HEK293T (cell line): ENCODE measurements at regions not wholly inside any gene's neighbourhood (a gene's known extent, or its start where the extent isn't known, plus 50 kb on each side); places are given as distances from the start of the nearest gene placed in this dataset.

Source experiments
- CTCF ChIA-PET: fragments of 350-600 bp; formaldehyde crosslinking; extraction: SDS; loops from one replicate; lab custom pipeline; 2021; ENCODE audit warnings: antibody characterized with exemption, inconsistent platforms; lab: Yijun Ruan, JAX
- POLR2A ChIA-PET: fragments of 350-600 bp; formaldehyde crosslinking; extraction: SDS; loops from one replicate; lab custom pipeline; 2020; ENCODE audit warnings: antibody characterized with exemption, inconsistent platforms; lab: Yijun Ruan, JAX
- DNase-seq: peaks from one replicate; pipeline ENCODE4 v3.0.0; 2012; ENCODE audit warnings: mixed read lengths; ENCODE audit errors: extremely low spot score
- ARNT ChIP-seq: fragments of 450-650 bp; IDR thresholded peaks from 2 replicates; pipeline ENCODE4 v1.6.1; 2017; ENCODE audit warnings: mild to moderate bottlenecking
- BHLHE40 ChIP-seq: fragments of 450-650 bp; IDR thresholded peaks from 2 replicates; pipeline ENCODE4 v1.6.1; 2016; ENCODE audit warnings: mild to moderate bottlenecking, moderate library complexity, borderline replicate concordance
- CTBP1 ChIP-seq: fragments of 450-650 bp; IDR thresholded peaks from 2 replicates; pipeline ENCODE4 v1.6.1; 2016; ENCODE audit warnings: borderline replicate concordance
- ELF4 ChIP-seq: fragments of 450-650 bp; IDR thresholded peaks from 2 replicates; pipeline ENCODE4 v1.6.1; 2017; ENCODE audit warnings: antibody characterized with exemption
- FOXA1 ChIP-seq: fragments of 450-650 bp; IDR thresholded peaks from 2 replicates; pipeline ENCODE4 v1.6.1; 2016; ENCODE audit warnings: mild to moderate bottlenecking
- FOXK2 ChIP-seq: fragments of 450-650 bp; IDR thresholded peaks from 2 replicates; pipeline ENCODE4 v1.6.1; 2016; ENCODE audit warnings: mild to moderate bottlenecking
- FOXM1 ChIP-seq: fragments of 450-650 bp; IDR thresholded peaks from 2 replicates; pipeline ENCODE4 v1.6.1; 2017; ENCODE audit warnings: mild to moderate bottlenecking, borderline replicate concordance
- HDGF ChIP-seq: fragments of 450-650 bp; IDR thresholded peaks from 2 replicates; pipeline ENCODE4 v1.6.1; 2017; ENCODE audit warnings: antibody characterized with exemption, borderline replicate concordance
- L3MBTL2 ChIP-seq: fragments of 450-650 bp; conservative IDR thresholded peaks from 2 replicates; pipeline ENCODE4 v1.6.1; 2016; ENCODE audit warnings: mild to moderate bottlenecking
- LEF1 ChIP-seq: fragments of 450-650 bp; IDR thresholded peaks from 2 replicates; pipeline ENCODE4 v1.6.1; 2017; ENCODE audit warnings: mild to moderate bottlenecking, borderline replicate concordance
- NFRKB ChIP-seq: fragments of 450-650 bp; IDR thresholded peaks from 2 replicates; pipeline ENCODE4 v1.6.1; 2016; ENCODE audit warnings: mild to moderate bottlenecking, moderate library complexity
- SP1 ChIP-seq: fragments of 450-650 bp; IDR thresholded peaks from 2 replicates; pipeline ENCODE4 v1.6.1; 2017
- SUZ12 ChIP-seq: fragments of 450-650 bp; IDR thresholded peaks from 2 replicates; pipeline ENCODE4 v1.6.1; 2016; ENCODE audit warnings: mild to moderate bottlenecking
- TARDBP ChIP-seq: fragments of 450-650 bp; IDR thresholded peaks from 2 replicates; pipeline ENCODE4 v1.6.1; 2016
- ZNF384 ChIP-seq: fragments of 450-650 bp; IDR thresholded peaks from 2 replicates; pipeline ENCODE4 v1.6.1; 2016
- TF ChIP-seq, protein P1 (sequence below): fragments of 450-650 bp; IDR thresholded peaks from 2 replicates; pipeline ENCODE4 v1.6.1; 2016

DNA sequence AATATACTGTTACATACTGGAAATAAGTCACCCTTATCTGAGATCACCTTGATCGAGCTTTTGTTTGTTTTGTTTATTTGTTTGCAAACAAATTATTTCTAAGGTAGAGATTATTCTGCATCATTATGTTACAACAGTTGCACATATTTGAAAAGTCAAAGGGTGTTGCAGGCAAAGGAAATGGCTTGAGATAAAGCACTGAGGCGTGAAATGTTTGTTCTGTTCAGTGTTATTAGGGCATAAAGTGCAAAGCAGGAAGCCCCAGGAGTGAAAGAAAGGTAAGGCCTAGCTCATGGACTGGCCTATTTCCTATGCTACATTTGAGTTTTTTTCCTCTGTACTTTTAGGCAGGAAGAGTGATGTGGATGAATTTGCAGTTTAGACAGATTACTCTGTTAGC is 1815.6 kb upstream of the LRRTM1 start:
- POLR2A ChIA-PET, result no interaction called here
- CTCF ChIA-PET, result no interaction called here
- TF ChIP-seq L3MBTL2 (no peak), FOXM1 (no peak), ZNF384 (no peak), SP1 (no peak), ARNT (no peak), HDGF (no peak), FOXA1 (no peak), SUZ12 (no peak), LEF1 (no peak), TARDBP (no peak), ELF4 (no peak), BHLHE40 (no peak), NFRKB (no peak)
- no peak for DNase-seq

DNA sequence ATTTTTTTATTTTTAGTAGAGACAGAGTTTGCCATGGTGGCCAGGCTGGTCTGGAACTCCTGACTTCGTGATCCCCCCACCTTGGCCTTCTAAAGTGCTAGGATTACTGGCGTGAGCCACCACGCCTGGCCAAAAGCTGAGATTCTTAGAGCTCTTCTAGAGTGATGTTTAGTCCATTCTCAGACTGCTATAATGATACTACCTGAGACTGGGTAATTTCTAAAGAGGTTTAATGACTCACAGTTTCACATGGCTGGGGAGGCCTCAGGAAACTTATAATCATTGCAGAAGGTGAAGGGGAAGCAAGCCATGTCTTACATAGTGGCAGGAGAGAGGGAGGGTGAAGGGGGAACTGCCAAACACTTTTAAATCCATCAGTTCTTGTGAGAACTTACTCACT is 1804.9 kb upstream of the LRRTM1 start:
- TF ChIP-seq SUZ12, result no peak
- no peak for TF ChIP-seq LEF1
- TF ChIP-seq FOXA1, result no peak
- TF ChIP-seq, protein P1, sequence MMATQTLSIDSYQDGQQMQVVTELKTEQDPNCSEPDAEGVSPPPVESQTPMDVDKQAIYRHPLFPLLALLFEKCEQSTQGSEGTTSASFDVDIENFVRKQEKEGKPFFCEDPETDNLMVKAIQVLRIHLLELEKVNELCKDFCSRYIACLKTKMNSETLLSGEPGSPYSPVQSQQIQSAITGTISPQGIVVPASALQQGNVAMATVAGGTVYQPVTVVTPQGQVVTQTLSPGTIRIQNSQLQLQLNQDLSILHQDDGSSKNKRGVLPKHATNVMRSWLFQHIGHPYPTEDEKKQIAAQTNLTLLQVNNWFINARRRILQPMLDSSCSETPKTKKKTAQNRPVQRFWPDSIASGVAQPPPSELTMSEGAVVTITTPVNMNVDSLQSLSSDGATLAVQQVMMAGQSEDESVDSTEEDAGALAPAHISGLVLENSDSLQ, result no peak
- no peak for TF ChIP-seq TARDBP
- no peak for TF ChIP-seq BHLHE40
- no peak for TF ChIP-seq HDGF
- TF ChIP-seq ELF4, result no peak
- TF ChIP-seq CTBP1, result no peak
- TF ChIP-seq NFRKB, result no peak
- no peak for TF ChIP-seq SP1
- ChIA-PET CTCF (no interaction called here), POLR2A (no interaction called here)
- no peak for DNase-seq

DNA sequence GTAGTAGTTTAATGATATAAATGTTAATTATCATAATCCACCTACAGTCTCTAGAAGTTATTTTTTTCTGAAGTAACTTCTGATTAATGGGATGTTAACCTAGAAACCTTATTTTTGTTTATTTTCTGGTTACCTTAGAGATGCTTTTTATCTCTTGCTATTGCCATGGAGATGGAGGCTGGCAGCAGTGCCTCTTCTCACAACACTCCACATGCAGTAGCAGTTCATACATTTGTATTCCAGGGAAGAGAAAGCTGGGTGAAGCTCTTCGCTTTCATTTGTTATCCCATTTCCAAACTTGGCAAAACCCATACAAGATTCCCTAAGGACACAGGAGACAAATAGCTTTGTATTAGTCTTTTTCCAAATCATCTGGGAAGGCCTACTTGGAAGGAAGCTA is 1794.1 kb upstream of the LRRTM1 start:
- ChIA-PET POLR2A (no interaction called here), CTCF (no interaction called here)
- DNase-seq, result no peak
- TF ChIP-seq FOXA1, result no peak
- no peak for TF ChIP-seq NFRKB
- TF ChIP-seq ZNF384, result no peak
- TF ChIP-seq, protein P1, result no peak
- no peak for TF ChIP-seq HDGF
- TF ChIP-seq ELF4, result no peak
- no peak for TF ChIP-seq LEF1
- no peak for TF ChIP-seq FOXK2
- no peak for TF ChIP-seq ARNT
- no peak for TF ChIP-seq SP1
- no peak for TF ChIP-seq CTBP1
- no peak for TF ChIP-seq L3MBTL2
- no peak for TF ChIP-seq BHLHE40
- no peak for TF ChIP-seq FOXM1
- TF ChIP-seq SUZ12, result no peak
- TF ChIP-seq TARDBP, result no peak

GRCh38 chr2:82089518-82089917 is 1785.0 kb upstream of the LRRTM1 start:
- ChIA-PET POLR2A (no interaction called here), CTCF (no interaction called here)
- TF ChIP-seq L3MBTL2, result no peak
- TF ChIP-seq ZNF384, result no peak
- no peak for TF ChIP-seq HDGF
- no peak for TF ChIP-seq FOXK2
- TF ChIP-seq ARNT, result no peak
- no peak for TF ChIP-seq SP1
- no peak for DNase-seq

DNA sequence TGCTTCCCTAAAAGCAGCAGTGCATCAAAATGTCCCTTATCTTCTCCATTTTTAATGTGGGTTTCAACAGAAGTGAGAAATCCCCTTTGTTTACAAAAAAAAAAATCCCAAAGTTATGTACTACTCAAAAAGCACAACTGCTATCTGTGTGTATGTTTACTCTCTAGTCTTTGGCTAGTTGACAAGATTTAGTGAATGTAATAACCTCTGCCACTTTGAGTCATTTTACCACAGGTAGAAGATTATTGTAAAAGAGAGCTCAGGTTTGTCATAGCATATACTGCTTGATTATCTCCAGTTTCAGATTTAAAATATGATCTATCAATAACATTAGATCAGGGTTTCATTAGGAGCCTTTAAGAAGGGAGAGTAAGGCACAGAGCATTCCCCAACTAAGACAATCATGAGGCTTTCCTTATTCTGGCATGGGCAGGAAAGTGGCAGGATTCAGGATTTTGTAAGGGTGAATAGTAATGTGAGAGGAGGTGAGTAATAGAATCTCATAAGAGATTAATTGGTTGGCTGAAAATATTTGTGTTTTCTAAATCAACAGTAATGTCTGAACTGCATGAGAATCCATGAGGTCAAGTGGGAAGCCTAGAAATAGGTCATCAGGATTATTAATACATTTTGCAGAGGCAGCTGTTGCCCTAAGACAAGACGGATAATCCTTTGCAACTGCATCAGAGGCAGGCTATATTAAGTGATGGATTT is 1780.3 kb upstream of the LRRTM1 start:
- TF ChIP-seq FOXK2 (no peak), LEF1 (no peak), NFRKB (no peak), SP1 (no peak), BHLHE40 (no peak), TARDBP (no peak), ZNF384 (no peak), HDGF (no peak), FOXA1 (no peak), SUZ12 (no peak), FOXM1 (no peak), L3MBTL2 (no peak), CTBP1 (no peak), ELF4 (no peak), ARNT (no peak)
- TF ChIP-seq, protein P1, result no peak
- CTCF ChIA-PET, result no interaction called here

DNA sequence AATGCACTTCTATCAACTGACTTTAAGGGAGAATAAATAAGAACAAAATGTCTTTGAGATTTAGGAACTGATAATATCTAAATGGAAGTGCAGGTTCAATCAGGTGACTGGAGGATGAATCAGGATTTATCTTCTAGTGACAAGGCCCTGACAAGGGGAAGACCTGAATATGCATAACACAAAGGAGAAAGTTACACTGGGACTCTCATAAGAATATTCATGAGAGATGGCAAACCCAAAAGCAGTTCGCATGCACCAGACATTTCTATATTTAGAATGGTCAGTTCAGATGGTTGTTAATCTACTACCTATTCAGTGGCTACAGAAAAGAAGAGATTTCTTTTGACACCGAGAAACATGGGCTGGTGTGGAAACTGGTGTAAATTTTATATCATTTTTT is 1771.3 kb upstream of the LRRTM1 start:
- ChIA-PET POLR2A (no interaction called here), CTCF (no interaction called here)
- no peak for DNase-seq
- TF ChIP-seq CTBP1 (no peak), SP1 (no peak), BHLHE40 (no peak), ELF4 (no peak), ARNT (no peak), FOXA1 (no peak), HDGF (no peak), NFRKB (no peak), ZNF384 (no peak), LEF1 (no peak), SUZ12 (no peak), FOXM1 (no peak)
- TF ChIP-seq, protein P1, result no peak

More for the DNA sequence above, 1780.3 kb upstream of the LRRTM1 start:
- DNase-seq, result no peak
- POLR2A ChIA-PET, result no interaction called here
